ENCODE measurements at regions not wholly inside any gene's neighbourhood (a gene's known extent, or its start where the extent isn't known, plus 50 kb on each side); places are given as distances from the start of the nearest gene placed in this dataset.

GRCh38 chr6:106767271-106767670 lies 137.9 kb downstream of the QRSL1 start:
- Histone ChIP-seq H3K36me3 (replicated peaks in 1 of 2; ENCODE audit: control insufficient read depth in 1 of 2, insufficient read depth in 2 of 2, low read length in 1 of 2) (no peaks in the 10 kb centered on the region), H3K9me2 (no peaks in the 10 kb centered on the region), H3K27me3 (ENCODE audit: insufficient read depth) (no peaks in the 10 kb centered on the region), H3K4me3 (ENCODE audit: low read depth in 2 of 2, low read length in 1 of 2) (no peak overlapping the region), H3K9me3 (no peaks in the 10 kb centered on the region), H3F3A (replicated peaks; ENCODE audit: insufficient read depth) (no peaks in the 10 kb centered on the region), H3K4me2 (no peak overlapping the region), H3K27ac (ENCODE audit: low read depth in 2 of 2, low read length in 1 of 2) (no peak overlapping the region), H4K20me1 (ENCODE audit: insufficient read depth) (no peaks in the 10 kb centered on the region), H3K79me2 (ENCODE audit: insufficient read depth) (no peaks in the 10 kb centered on the region), H3K4me1 (ENCODE audit: control insufficient read depth in 1 of 2, insufficient read depth in 2 of 2, low read depth in 1 of 2, low read length in 1 of 2) (peaks cover 0 to 7% of the 10 kb centered on the region in 2 experiments; a peak in 1 of 4 replicates), H3K9ac (no peak overlapping the region), H2AFZ (ENCODE audit: low read depth) (no peak overlapping the region)
- TF ChIP-seq PBX3 (IDR thresholded peaks at IDR 0.05) (no peak), NRF1 (IDR thresholded peaks at IDR 0.05; ENCODE audit: low read depth, low read length) (no peak), FOXJ3 (CRISPR knock-in tag; IDR thresholded peaks at IDR 0.05) (no peak), RAD21 (IDR thresholded peaks at IDR 0.05; ENCODE audit: low read length) (no peak), FOXM1 (IDR thresholded peaks at IDR 0.05; ENCODE audit: low read depth) (no peak), MAX (IDR thresholded peaks at IDR 0.05; ENCODE audit: low read depth) (no peak), EP300 (IDR thresholded peaks at IDR 0.05; ENCODE audit: borderline replicate concordance in 1 of 2, low read depth in 1 of 2, low read length in 1 of 2) (no peak), NFIC (IDR thresholded peaks at IDR 0.05; ENCODE audit: borderline replicate concordance) (no peak), RCOR1 (IDR thresholded peaks at IDR 0.05; ENCODE audit: low read length) (no peak), TAF1 (IDR thresholded peaks at IDR 0.05; ENCODE audit: borderline replicate concordance, low read depth, low read length) (no peak)
- TF ChIP-seq, protein P1, sequence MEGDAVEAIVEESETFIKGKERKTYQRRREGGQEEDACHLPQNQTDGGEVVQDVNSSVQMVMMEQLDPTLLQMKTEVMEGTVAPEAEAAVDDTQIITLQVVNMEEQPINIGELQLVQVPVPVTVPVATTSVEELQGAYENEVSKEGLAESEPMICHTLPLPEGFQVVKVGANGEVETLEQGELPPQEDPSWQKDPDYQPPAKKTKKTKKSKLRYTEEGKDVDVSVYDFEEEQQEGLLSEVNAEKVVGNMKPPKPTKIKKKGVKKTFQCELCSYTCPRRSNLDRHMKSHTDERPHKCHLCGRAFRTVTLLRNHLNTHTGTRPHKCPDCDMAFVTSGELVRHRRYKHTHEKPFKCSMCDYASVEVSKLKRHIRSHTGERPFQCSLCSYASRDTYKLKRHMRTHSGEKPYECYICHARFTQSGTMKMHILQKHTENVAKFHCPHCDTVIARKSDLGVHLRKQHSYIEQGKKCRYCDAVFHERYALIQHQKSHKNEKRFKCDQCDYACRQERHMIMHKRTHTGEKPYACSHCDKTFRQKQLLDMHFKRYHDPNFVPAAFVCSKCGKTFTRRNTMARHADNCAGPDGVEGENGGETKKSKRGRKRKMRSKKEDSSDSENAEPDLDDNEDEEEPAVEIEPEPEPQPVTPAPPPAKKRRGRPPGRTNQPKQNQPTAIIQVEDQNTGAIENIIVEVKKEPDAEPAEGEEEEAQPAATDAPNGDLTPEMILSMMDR (IDR thresholded peaks at IDR 0.05), result no peak
- no peak for DNase-seq
- ChIA-PET CTCF (no interaction called here), POLR2A (no interaction called here)
- WGBS (ENCODE audit: low lambda C conversion rate), result 32% methylated on average over 1 of the region's 1 CpG

- ChIA-PET CTCF (no interaction called here), POLR2A (no interaction called here)
- Histone ChIP-seq H3K36me3 (replicated peaks in 1 of 2; ENCODE audit: control insufficient read depth in 1 of 2, insufficient read depth in 2 of 2, low read length in 1 of 2) (no peaks in the 10 kb centered on the region), H3K9me3 (no peaks in the 10 kb centered on the region), H3F3A (replicated peaks; ENCODE audit: insufficient read depth) (no peaks in the 10 kb centered on the region), H3K79me2 (ENCODE audit: insufficient read depth) (no peaks in the 10 kb centered on the region), H3K4me1 (ENCODE audit: control insufficient read depth in 1 of 2, insufficient read depth in 2 of 2, low read depth in 1 of 2, low read length in 1 of 2) (no peaks in the 10 kb centered on the region), H4K20me1 (ENCODE audit: insufficient read depth) (no peaks in the 10 kb centered on the region), H2AFZ (ENCODE audit: low read depth) (no peak overlapping the region), H3K27ac (ENCODE audit: low read depth in 2 of 2, low read length in 1 of 2) (no peak overlapping the region), H3K27me3 (ENCODE audit: insufficient read depth) (no peaks in the 10 kb centered on the region), H3K4me2 (no peak overlapping the region), H3K9ac (no peak overlapping the region), H3K9me2 (no peaks in the 10 kb centered on the region), H3K4me3 (ENCODE audit: low read depth in 2 of 2, low read length in 1 of 2) (no peak overlapping the region)
- 25% methylated on average over 4 of the region's 4 CpGs for WGBS (ENCODE audit: low lambda C conversion rate)
- TF ChIP-seq FOSL2 (IDR thresholded peaks at IDR 0.05; ENCODE audit: borderline replicate concordance, low read depth), result no peak
- TF ChIP-seq RCOR1 (IDR thresholded peaks at IDR 0.05; ENCODE audit: low read length), result no peak
- TF ChIP-seq, protein P2, sequence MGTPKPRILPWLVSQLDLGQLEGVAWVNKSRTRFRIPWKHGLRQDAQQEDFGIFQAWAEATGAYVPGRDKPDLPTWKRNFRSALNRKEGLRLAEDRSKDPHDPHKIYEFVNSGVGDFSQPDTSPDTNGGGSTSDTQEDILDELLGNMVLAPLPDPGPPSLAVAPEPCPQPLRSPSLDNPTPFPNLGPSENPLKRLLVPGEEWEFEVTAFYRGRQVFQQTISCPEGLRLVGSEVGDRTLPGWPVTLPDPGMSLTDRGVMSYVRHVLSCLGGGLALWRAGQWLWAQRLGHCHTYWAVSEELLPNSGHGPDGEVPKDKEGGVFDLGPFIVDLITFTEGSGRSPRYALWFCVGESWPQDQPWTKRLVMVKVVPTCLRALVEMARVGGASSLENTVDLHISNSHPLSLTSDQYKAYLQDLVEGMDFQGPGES (IDR thresholded peaks at IDR 0.05; ENCODE audit: low read depth, low read length), result no peak
- no peak for TF ChIP-seq PBX3 (IDR thresholded peaks at IDR 0.05)
- TF ChIP-seq NFIC (IDR thresholded peaks at IDR 0.05; ENCODE audit: borderline replicate concordance), result no peak
- TF ChIP-seq FOXM1 (IDR thresholded peaks at IDR 0.05; ENCODE audit: low read depth), result no peak
- no peak for DNase-seq
Measured at GRCh38 chr6:106766201-106766600, 136.8 kb downstream of the QRSL1 start.
